Tibial artery (tissue), 4 donors: ENCODE measurements at regions not wholly inside any gene's neighbourhood (a gene's known extent, or its start where the extent isn't known, plus 50 kb on each side); places are given as distances from the start of the nearest gene placed in this dataset.

Experiments
- DNase-seq, 2 donors: peaks; one replicate each; pipeline ENCODE4 v3.0.0-alpha.2; 2019
- H3K27ac ChIP-seq, 2 donors: fragments of 200-600 bp; sonication (generic) in 1 of 2; 1 replicate in 1 of 2; 2 replicates in 1 of 2; pipeline ENCODE4 v1.5.1; 2018 to 2019; ENCODE audit warnings: mild to moderate bottlenecking in 1 of 2
- H3K27me3 ChIP-seq, 2 donors: fragments of 200-600 bp; sonication (generic) in 1 of 2; one replicate each; pipeline versions ENCODE4 v1.5.1 to v1.6.0; 2016 to 2019
- H3K36me3 ChIP-seq, 3 donors: fragments of 200-600 bp; sonication (generic) in 2 of 3; one replicate each; pipeline ENCODE4 v1.5.1; 2016 to 2019; ENCODE audit warnings: mild to moderate bottlenecking in 2 of 3
- H3K4me1 ChIP-seq, 4 donors: fragments of 200-600 bp; sonication (generic) in 2 of 4; 1 replicate in 3 of 4; 2 replicates in 1 of 4; pipeline ENCODE4 v1.5.1; 2016 to 2019
- H3K4me3 ChIP-seq, 2 donors: fragments of 200-600 bp; sonication (generic) in 1 of 2; 1 replicate in 1 of 2; 2 replicates in 1 of 2; pipeline ENCODE4 v1.5.1; 2018 to 2019; ENCODE audit warnings: mild to moderate bottlenecking in 2 of 2
- H3K9me3 ChIP-seq, 3 donors: fragments of 200-600 bp; sonication (generic) in 1 of 3; one replicate each; pipeline ENCODE4 v1.5.1; 2016 to 2019
- CTCF ChIP-seq, 2 experiments: fragments of 200-600 bp in 1 of 2; fragments of 450-650 bp in 1 of 2; IDR thresholded peaks; one replicate each; pipeline ENCODE4 v1.5.1; 2017 to 2019; ENCODE audit warnings: antibody characterized with exemption in 2 of 2, mild to moderate bottlenecking in 1 of 2, moderate library complexity in 1 of 2
- intact Hi-C: fragments of 100-400 bp; cut with DNase I; formaldehyde crosslinking; loops from one replicate; pipeline ENCODE4 v1.15.0; 2023; ENCODE audit warnings: low total_unique reads

GRCh38 chr5:180437336-180437735 is 56.8 kb upstream of the CNOT6 start:
- Histone ChIP-seq H3K27me3 (peaks cover 0 to 12% of the 10 kb centered on the region in 2 donors), H3K36me3 (no peaks in the 10 kb centered on the region), H3K4me1 (no peaks in the 10 kb centered on the region), H3K27ac (no peak overlapping the region), H3K9me3 (peaks cover 0 to 19% (median 17%) of the 10 kb centered on the region in 3 donors), H3K4me3 (no peak overlapping the region)
- intact Hi-C loops: no loop called here
- TF ChIP-seq CTCF (IDR thresholded peaks at IDR 0.05): no peak
- no peak for DNase-seq

DNA sequence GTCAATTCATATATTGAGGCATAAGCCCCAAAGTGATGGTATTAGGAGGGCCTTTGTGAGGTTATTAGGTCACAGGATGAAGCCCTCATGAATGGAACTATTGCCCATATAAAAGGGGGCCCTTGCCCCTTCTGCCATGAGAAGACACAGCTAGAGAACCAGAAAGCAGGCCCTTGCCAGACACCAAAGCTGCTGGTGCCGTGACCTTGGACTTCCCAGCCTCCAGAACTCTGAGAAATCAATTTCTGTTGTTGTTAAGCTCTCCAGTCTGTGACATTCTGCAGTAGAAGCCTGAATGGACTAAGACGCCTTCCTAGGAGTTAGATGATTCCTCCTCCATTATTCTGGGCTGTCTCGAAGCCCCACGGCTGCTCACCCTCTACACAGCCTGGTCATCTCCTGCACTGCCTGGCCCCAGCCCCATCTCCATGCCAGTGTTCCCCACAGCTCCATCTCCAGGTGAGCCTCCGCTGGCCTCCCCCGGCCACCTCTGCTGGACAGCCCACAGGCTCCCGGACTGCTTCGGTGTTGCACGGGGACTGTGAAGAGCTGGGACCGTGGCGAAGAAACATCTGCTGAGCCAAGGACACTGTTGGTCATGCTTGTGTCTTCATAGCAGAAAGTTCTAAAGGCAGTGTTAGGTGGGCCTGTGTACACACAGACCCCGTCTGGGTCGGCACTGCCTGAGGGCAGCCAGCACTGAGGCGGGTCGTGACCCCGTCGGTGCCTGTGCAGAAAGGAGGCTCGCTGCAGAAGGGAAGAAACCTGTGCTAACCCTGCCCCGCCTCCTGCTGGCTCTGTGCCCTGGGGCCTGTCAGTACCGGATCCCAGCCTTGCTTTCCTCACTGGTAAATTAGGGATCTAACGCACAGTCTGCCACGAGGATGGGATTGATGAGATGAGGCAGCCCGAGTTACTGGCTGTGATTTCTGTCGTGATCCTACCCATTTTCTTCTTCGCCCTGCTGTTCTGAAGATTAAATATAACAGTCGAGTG is 55.1 kb upstream of the CNOT6 start:
- Histone ChIP-seq H3K27ac (no peak overlapping the region), H3K9me3 (peaks cover 0 to 20% (median 18%) of the 10 kb centered on the region in 3 donors), H3K36me3 (no peaks in the 10 kb centered on the region), H3K27me3 (peaks cover 0 to 12% of the 10 kb centered on the region in 2 donors), H3K4me1 (no peaks in the 10 kb centered on the region), H3K4me3 (no peak overlapping the region)
- intact Hi-C loops: no loop called here
- no peak for TF ChIP-seq CTCF (IDR thresholded peaks at IDR 0.05)
- no peak for DNase-seq

GRCh38 chr5:180439911-180440769 is 54.0 kb upstream of the CNOT6 start:
- H3K4me1 ChIP-seq: no peaks in the 10 kb centered on the region
- H3K9me3 ChIP-seq: peaks cover 0 to 30% (median 21%) of the 10 kb centered on the region in 3 donors
- DNase-seq: no peak
- no peak overlapping the region for H3K4me3 ChIP-seq
- H3K36me3 ChIP-seq: no peaks in the 10 kb centered on the region
- H3K27ac ChIP-seq: no peak overlapping the region
- intact Hi-C loops: no loop called here
- peaks cover 0 to 12% of the 10 kb centered on the region in 2 donors for H3K27me3 ChIP-seq
- no peak for TF ChIP-seq CTCF (IDR thresholded peaks at IDR 0.05)

- H3K36me3 ChIP-seq: no peaks in the 10 kb centered on the region
- intact Hi-C loops: no loop called here
- no peak overlapping the region for H3K27ac ChIP-seq
- H3K9me3 ChIP-seq: peaks cover 0 to 31% (median 27%) of the 10 kb centered on the region in 3 donors
- DNase-seq: no peak
- H3K4me1 ChIP-seq: no peaks in the 10 kb centered on the region
- H3K4me3 ChIP-seq: no peak overlapping the region
- peaks cover 0 to 3% of the 10 kb centered on the region in 2 donors for H3K27me3 ChIP-seq
- no peak for TF ChIP-seq CTCF (IDR thresholded peaks at IDR 0.05)
These were observed 52.6 kb upstream of the CNOT6 start for GRCh38 chr5:180441564-180442051.
